Thyroid gland (tissue), 4 donors: ENCODE measurements at regions not wholly inside any gene's neighbourhood (a gene's known extent, or its start where the extent isn't known, plus 50 kb on each side); places are given as distances from the start of the nearest gene placed in this dataset.

Experiments
- CTCF ChIP-seq, 6 experiments: fragments of 200-600 bp in 3 of 6; fragments of 450-650 bp in 3 of 6; sonication (generic) in 3 of 6; IDR thresholded peaks; one replicate each; pipeline ENCODE4 v1.5.1; 2016 to 2019; ENCODE audit warnings: antibody characterized with exemption in 6 of 6, mild to moderate bottlenecking in 2 of 6, inconsistent platforms in 1 of 6, moderate library complexity in 1 of 6
- POLR2A ChIP-seq, 2 donors: fragments of 450-650 bp; IDR thresholded peaks; one replicate each; pipeline ENCODE4 v1.6.1; 2017; ENCODE audit warnings: antibody characterized with exemption in 2 of 2, mild to moderate bottlenecking in 2 of 2, moderate library complexity in 1 of 2

DNA sequence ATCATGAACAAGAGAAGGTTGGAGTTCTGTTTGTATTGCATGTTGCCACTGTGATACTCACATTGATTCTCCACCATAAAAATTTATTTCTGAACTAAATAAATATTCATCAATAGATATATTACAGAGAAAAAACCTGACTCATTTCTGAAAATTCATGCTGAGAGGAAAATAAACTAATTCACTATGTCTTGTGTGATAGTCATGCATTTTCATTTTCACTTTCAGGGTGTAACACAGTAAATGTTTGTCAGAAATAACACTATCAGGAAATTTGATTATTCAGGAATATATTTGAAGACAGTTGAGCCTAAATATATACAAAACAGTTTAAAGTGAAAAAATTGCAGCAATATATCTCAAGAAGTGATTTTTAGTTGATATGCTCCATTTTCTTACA lies 335.2 kb downstream of the KCNJ3 start:
- TF ChIP-seq CTCF (IDR thresholded peaks at IDR 0.05) (no peak), POLR2A (IDR thresholded peaks at IDR 0.05) (no peak)
